Naive thymus-derived CD8-positive, alpha-beta T cell (primary cell): ENCODE measurements at regions not wholly inside any gene's neighbourhood (a gene's known extent, or its start where the extent isn't known, plus 50 kb on each side); places are given as distances from the start of the nearest gene placed in this dataset.

ENCODE experiments used
- ATAC-seq, 2 donors: fragments of 150-1000 bp; cut with Tn5 transposase in 1 of 2; sonication (Bioruptor Pico), chemical (Tn5 transposase) in 1 of 2; 1 replicate in 1 of 2; 2 replicates in 1 of 2; pipeline ENCODE4 v1.10.0; 2021; ENCODE audit warnings: mild to moderate bottlenecking in 2 of 2, moderate library complexity in 2 of 2
- POLR2A ChIA-PET: fragments of 350-600 bp; sonication (Branson Sonifier 250); formaldehyde crosslinking; loops from one replicate; lab custom pipeline; 2021; ENCODE audit warnings: antibody characterized with exemption; lab: Charles Lee
- DNase-seq, 10 donors: peaks; one replicate each; pipeline versions ENCODE4 v3.0.0 to v3.0.0-alpha.2; 2020 to 2022
- H3K27ac Mint-ChIP-seq, 10 donors: one replicate each; pipeline ENCODE4 v1.8.0; 2020 to 2022; ENCODE audit warnings: mild to moderate bottlenecking in 10 of 10, mixed read lengths in 10 of 10, moderate library complexity in 4 of 10, inconsistent platforms in 1 of 10
- H3K27me3 Mint-ChIP-seq, 5 donors: one replicate each; pipeline ENCODE4 v1.8.0; 2021 to 2022; ENCODE audit warnings: mixed read lengths in 5 of 5
- H3K36me3 Mint-ChIP-seq, 3 donors: one replicate each; pipeline ENCODE4 v1.8.0; 2020 to 2022; ENCODE audit warnings: mixed read lengths in 3 of 3, mild to moderate bottlenecking in 2 of 3, inconsistent platforms in 1 of 3
- H3K4me1 Mint-ChIP-seq, 4 donors: one replicate each; pipeline ENCODE4 v1.8.0; 2021 to 2022; ENCODE audit warnings: mixed read lengths in 4 of 4
- H3K4me3 Mint-ChIP-seq, 10 donors: one replicate each; pipeline ENCODE4 v1.8.0; 2020 to 2022; ENCODE audit warnings: mild to moderate bottlenecking in 10 of 10, mixed read lengths in 10 of 10, moderate library complexity in 6 of 10, inconsistent platforms in 1 of 10
- H3K9me3 Mint-ChIP-seq, 9 donors: one replicate each; pipeline ENCODE4 v1.8.0; 2020 to 2022; ENCODE audit warnings: mixed read lengths in 9 of 9, mild to moderate bottlenecking in 3 of 9, inconsistent platforms in 1 of 9, moderate library complexity in 1 of 9

DNA sequence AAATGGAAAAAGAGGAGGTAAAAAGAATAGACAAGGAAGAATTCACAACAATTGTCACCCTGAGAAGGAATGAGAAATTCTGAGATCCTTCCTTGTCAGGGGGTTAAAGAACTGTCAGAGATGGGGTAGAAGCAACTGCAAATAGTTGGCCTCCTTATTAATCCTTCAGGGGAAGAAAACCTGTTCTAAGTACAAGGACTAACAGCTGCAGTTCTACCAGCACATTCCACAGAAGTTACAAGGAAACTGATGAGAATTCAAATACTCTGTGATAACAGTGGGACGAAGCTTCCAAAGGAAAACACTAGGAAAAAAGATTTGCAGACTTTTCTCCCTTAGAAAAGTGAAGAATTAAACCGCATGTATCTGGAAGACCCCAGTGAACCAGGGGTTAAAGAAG, 93.7 kb downstream of the OR2K2 start:
- no peaks in the 10 kb centered on the region for H3K9me3 Mint-ChIP-seq
- DNase-seq = no peak
- no peaks in the 10 kb centered on the region for H3K4me1 Mint-ChIP-seq
- H3K4me3 Mint-ChIP-seq = no peak overlapping the region
- POLR2A ChIA-PET = no interaction called here
- H3K36me3 Mint-ChIP-seq = no peaks in the 10 kb centered on the region
- H3K27ac Mint-ChIP-seq = no peak overlapping the region
- no peak for ATAC-seq
- H3K27me3 Mint-ChIP-seq = peaks cover 0 to 5% (median 4%) of the 10 kb centered on the region in 5 donors

GRCh38 chr9:111233963-111234362, 96.1 kb downstream of the OR2K2 start:
- H3K36me3 Mint-ChIP-seq = no peaks in the 10 kb centered on the region
- no peak overlapping the region for H3K4me3 Mint-ChIP-seq
- POLR2A ChIA-PET = no interaction called here
- no peaks in the 10 kb centered on the region for H3K9me3 Mint-ChIP-seq
- ATAC-seq (no peak), DNase-seq (no peak)
- no peak overlapping the region for H3K27ac Mint-ChIP-seq
- no peaks in the 10 kb centered on the region for H3K4me1 Mint-ChIP-seq
- H3K27me3 Mint-ChIP-seq = peaks cover 0 to 1% (median 0%) of the 10 kb centered on the region in 5 donors

- POLR2A ChIA-PET = no interaction called here
- no peak for DNase-seq
- ATAC-seq = no peak
- Mint-ChIP-seq H3K4me3 (no peak overlapping the region), H3K9me3 (no peaks in the 10 kb centered on the region), H3K27ac (no peak overlapping the region), H3K27me3 (peaks cover 0 to 1% (median 0%) of the 10 kb centered on the region in 5 donors), H3K4me1 (no peaks in the 10 kb centered on the region), H3K36me3 (no peaks in the 10 kb centered on the region)
These were observed 96.8 kb downstream of the OR2K2 start for GRCh38 chr9:111232997-111233790.

- Mint-ChIP-seq H3K4me3 (no peak overlapping the region), H3K4me1 (no peaks in the 10 kb centered on the region), H3K27ac (no peak overlapping the region), H3K36me3 (no peaks in the 10 kb centered on the region), H3K9me3 (peaks cover 0 to 3% (median 0%) of the 10 kb centered on the region in 9 donors), H3K27me3 (peaks cover 0 to 1% (median 0%) of the 10 kb centered on the region in 5 donors)
- POLR2A ChIA-PET = no interaction called here
- no peak for ATAC-seq
- no peak for DNase-seq
These were observed 98.0 kb downstream of the OR2K2 start for GRCh38 chr9:111231801-111232580.

GRCh38 chr9:111222757-111223156, 107.3 kb downstream of the OR2K2 start:
- peaks cover 0 to 5% (median 0%) of the 10 kb centered on the region in 3 donors for H3K36me3 Mint-ChIP-seq
- H3K27ac Mint-ChIP-seq = no peak overlapping the region
- POLR2A ChIA-PET = no interaction called here
- H3K4me3 Mint-ChIP-seq = no peak overlapping the region
- H3K4me1 Mint-ChIP-seq = no peaks in the 10 kb centered on the region
- ATAC-seq (no peak), DNase-seq (no peak)
- peaks cover 0 to 7% (median 0%) of the 10 kb centered on the region in 5 donors for H3K27me3 Mint-ChIP-seq
- peaks cover 0 to 21% (median 6%) of the 10 kb centered on the region in 9 donors for H3K9me3 Mint-ChIP-seq

GRCh38 chr9:111212874-111213273, 117.2 kb downstream of the OR2K2 start:
- Mint-ChIP-seq H3K36me3 (peaks cover 0 to 4% (median 0%) of the 10 kb centered on the region in 3 donors), H3K4me1 (no peaks in the 10 kb centered on the region), H3K4me3 (no peak overlapping the region), H3K27ac (no peak overlapping the region), H3K9me3 (peaks cover 0 to 24% (median 5%) of the 10 kb centered on the region in 9 donors), H3K27me3 (peaks cover 0 to 9% (median 6%) of the 10 kb centered on the region in 5 donors)
- POLR2A ChIA-PET = no interaction called here
- DNase-seq = no peak
- ATAC-seq = no peak

DNA sequence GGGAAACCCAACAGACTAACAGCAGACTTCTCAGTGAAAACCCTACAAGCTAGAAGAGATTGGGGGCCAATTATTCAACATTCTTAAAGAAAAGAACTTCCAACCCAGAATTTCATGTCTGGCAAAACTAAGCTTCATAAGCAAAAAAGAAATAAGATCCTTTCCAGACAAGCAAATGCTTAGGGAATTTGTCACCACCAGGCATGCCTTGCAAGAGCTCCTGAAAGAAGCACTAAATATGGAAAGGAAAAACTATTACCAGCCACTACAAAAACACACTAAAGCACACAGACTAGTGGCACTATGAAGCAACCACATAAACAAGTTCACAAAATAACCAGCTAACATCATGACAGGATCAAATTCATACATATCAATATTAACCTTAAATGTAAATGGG, 131.1 kb downstream of the OR2K2 start:
- Mint-ChIP-seq H3K9me3 (peaks cover 2 to 30% (median 25%) of the 10 kb centered on the region in 9 donors), H3K36me3 (peaks cover 0 to 13% (median 1%) of the 10 kb centered on the region in 3 donors), H3K4me1 (peaks cover 0 to under 1% (median 0%) of the 10 kb centered on the region in 4 donors), H3K27me3 (peaks cover 7 to 30% (median 11%) of the 10 kb centered on the region in 5 donors), H3K4me3 (no peak overlapping the region), H3K27ac (no peak overlapping the region)
- DNase-seq (no peak), ATAC-seq (no peak)
- POLR2A ChIA-PET = no interaction called here

DNA sequence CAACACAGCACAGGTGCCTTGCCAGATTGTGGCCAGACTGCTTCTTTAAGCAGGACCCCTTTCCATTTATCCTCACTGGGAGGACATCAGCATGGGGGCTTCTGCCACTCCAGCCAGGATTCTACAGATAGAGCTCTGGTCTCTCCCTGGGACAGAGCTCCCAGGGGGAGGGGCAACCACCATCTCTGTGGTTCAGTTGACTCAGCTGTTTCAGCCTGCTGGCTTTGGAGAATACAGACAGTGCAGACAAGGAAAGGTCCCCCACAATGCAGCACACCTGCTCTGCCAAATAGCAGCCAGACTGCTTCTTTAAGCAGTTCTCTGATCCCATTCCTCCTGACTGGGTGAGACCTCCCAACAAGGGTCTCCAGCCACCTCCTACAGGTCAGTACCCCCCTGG, 132.8 kb downstream of the OR2K2 start:
- H3K4me3 Mint-ChIP-seq = no peak overlapping the region
- H3K4me1 Mint-ChIP-seq = peaks cover 0 to 2% (median 0%) of the 10 kb centered on the region in 4 donors
- no peak for ATAC-seq
- no peak for DNase-seq
- H3K9me3 Mint-ChIP-seq = peaks cover 0 to 16% (median 12%) of the 10 kb centered on the region in 9 donors
- no peak overlapping the region for H3K27ac Mint-ChIP-seq
- peaks cover 0 to 5% (median 1%) of the 10 kb centered on the region in 3 donors for H3K36me3 Mint-ChIP-seq
- POLR2A ChIA-PET = no interaction called here
- peaks cover 7 to 32% (median 11%) of the 10 kb centered on the region in 5 donors for H3K27me3 Mint-ChIP-seq

DNA sequence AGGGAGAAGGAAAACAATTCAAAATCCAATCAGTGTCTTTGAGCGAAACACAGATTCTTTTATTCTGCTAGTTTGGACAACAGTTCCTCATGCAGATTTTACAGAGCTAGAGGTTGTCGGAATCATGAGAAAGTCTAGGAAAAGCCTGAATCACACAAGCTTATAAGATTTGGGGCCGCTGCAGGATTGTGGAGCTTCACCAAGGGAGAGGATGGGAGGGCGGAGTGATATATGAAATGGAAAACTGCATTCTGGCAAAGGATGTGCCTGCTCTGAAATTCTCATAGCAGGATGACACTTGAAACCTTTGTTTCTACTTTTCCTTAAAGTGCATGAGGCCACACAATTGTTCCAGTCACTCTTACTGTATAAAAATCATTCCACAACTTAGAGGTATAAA, 134.3 kb downstream of the OR2K2 start:
- no peak overlapping the region for H3K4me3 Mint-ChIP-seq
- no peak overlapping the region for H3K27ac Mint-ChIP-seq

DNA sequence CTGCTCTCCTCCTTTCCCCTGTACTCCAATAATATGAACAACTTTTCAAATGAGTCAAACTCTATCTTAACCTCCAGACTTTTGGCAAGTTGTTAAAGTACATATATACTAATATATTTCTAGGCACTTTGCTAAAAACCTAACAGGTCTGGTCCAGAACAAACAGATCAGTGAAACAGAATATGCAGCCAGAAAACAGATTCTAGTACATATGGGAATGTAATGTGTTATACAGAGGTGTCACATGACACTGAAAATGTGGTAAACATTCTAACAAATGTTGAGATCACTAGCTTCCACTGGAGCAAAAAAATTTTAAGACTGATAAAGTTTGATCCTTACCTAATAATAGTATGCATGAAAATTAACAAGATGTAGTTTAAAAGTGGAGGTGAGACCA, 136.9 kb downstream of the OR2K2 start:
- Mint-ChIP-seq H3K27me3 (peaks cover 7 to 26% (median 8%) of the 10 kb centered on the region in 5 donors), H3K4me3 (no peak overlapping the region), H3K4me1 (peaks cover 0 to 2% (median 0%) of the 10 kb centered on the region in 4 donors), H3K36me3 (peaks cover 0 to 1% (median 0%) of the 10 kb centered on the region in 3 donors), H3K27ac (no peak overlapping the region), H3K9me3 (peaks cover 0 to 6% (median 2%) of the 10 kb centered on the region in 9 donors)
- DNase-seq (no peak), ATAC-seq (no peak)
- POLR2A ChIA-PET = no interaction called here

More for the DNA sequence above, 134.3 kb downstream of the OR2K2 start:
- no peak for DNase-seq
- Mint-ChIP-seq H3K36me3 (peaks cover 0 to 5% (median 1%) of the 10 kb centered on the region in 3 donors), H3K4me1 (peaks cover 0 to 2% (median 0%) of the 10 kb centered on the region in 4 donors), H3K9me3 (peaks cover 0 to 15% (median 11%) of the 10 kb centered on the region in 9 donors), H3K27me3 (peaks cover 7 to 32% (median 11%) of the 10 kb centered on the region in 5 donors)
- POLR2A ChIA-PET = no interaction called here
- no peak for ATAC-seq

DNA sequence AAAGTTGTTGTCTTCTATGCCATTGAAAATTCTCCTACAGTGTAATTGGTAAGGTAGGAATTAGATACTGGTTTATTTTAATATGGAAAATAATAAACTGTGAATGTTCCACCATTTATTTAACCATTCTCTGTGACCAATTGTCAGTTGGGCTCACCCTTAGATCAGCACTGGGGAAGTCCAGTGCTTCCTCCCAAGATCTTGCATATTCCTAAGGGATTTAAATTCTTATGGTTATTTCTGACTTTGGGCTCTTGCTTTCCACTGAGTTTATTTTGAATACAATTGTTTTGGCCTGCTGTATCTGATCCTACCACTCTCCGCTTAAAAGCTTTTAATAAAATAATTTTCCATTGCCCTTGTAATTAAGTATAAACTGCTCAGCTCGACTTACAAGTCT, 137.4 kb downstream of the OR2K2 start:
- ATAC-seq (no peak), DNase-seq (no peak)
- H3K9me3 Mint-ChIP-seq = peaks cover 0 to 2% (median 0%) of the 10 kb centered on the region in 9 donors
- peaks cover 7 to 29% (median 9%) of the 10 kb centered on the region in 5 donors for H3K27me3 Mint-ChIP-seq
- peaks cover 0 to 2% (median 0%) of the 10 kb centered on the region in 4 donors for H3K4me1 Mint-ChIP-seq
- no peak overlapping the region for H3K27ac Mint-ChIP-seq
- H3K36me3 Mint-ChIP-seq = no peaks in the 10 kb centered on the region
- POLR2A ChIA-PET = no interaction called here
- no peak overlapping the region for H3K4me3 Mint-ChIP-seq

- POLR2A ChIA-PET = no interaction called here
- no peak for DNase-seq
- H3K27me3 Mint-ChIP-seq = peaks cover 4 to 28% (median 8%) of the 10 kb centered on the region in 5 donors
- peaks cover 0 to 2% (median 0%) of the 10 kb centered on the region in 4 donors for H3K4me1 Mint-ChIP-seq
- H3K36me3 Mint-ChIP-seq = no peaks in the 10 kb centered on the region
- no peak overlapping the region for H3K4me3 Mint-ChIP-seq
- no peak overlapping the region for H3K27ac Mint-ChIP-seq
- no peak for ATAC-seq
- H3K9me3 Mint-ChIP-seq = peaks cover 0 to 1% (median 0%) of the 10 kb centered on the region in 9 donors
These were observed 139.7 kb downstream of the OR2K2 start for GRCh38 chr9:111190347-111190746.

DNA sequence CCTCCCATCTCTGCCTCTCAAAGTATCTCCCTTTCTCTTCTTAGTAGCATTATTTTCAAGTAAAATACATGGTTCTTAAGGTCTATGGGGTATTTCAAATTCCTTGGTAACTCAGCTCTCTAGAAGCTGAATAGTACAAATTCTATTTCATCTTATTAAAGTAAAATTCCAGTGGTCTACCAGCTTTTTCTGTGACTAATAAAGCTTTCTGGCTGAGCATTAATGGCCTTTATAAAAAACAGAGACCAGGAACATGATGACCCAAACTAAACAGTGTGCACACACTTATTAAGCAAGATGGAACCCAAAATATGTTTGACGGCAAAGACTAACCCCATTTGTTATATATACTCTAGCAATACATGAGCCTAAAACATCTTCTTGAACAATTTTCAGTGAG, 142.6 kb downstream of the OR2K2 start:
- DNase-seq = no peak
- peaks cover 0 to 11% (median 4%) of the 10 kb centered on the region in 5 donors for H3K27me3 Mint-ChIP-seq
- POLR2A ChIA-PET = no interaction called here

More for the DNA sequence above, 142.6 kb downstream of the OR2K2 start:
- peaks cover 0 to 11% (median 2%) of the 10 kb centered on the region in 9 donors for H3K9me3 Mint-ChIP-seq
- H3K36me3 Mint-ChIP-seq = no peaks in the 10 kb centered on the region
- ATAC-seq = no peak
- H3K4me3 Mint-ChIP-seq = no peak overlapping the region
- H3K4me1 Mint-ChIP-seq = no peaks in the 10 kb centered on the region
- H3K27ac Mint-ChIP-seq = no peak overlapping the region
